Testis (tissue), 2 donors: ENCODE measurements at regions not wholly inside any gene's neighbourhood (a gene's known extent, or its start where the extent isn't known, plus 50 kb on each side); places are given as distances from the start of the nearest gene placed in this dataset.

Experiments used
- DNase-seq: peaks from one replicate; pipeline ENCODE4 v3.0.0-alpha.2; 2019
- H3K27ac ChIP-seq, 2 donors: fragments of 200-600 bp; sonication (generic); one replicate each; pipeline ENCODE4 v1.5.1; 2019
- H3K27me3 ChIP-seq: fragments of 200-600 bp; sonication (generic); one replicate; pipeline ENCODE4 v1.5.1; 2019
- H3K36me3 ChIP-seq: fragments of 200-600 bp; sonication (generic); one replicate; pipeline ENCODE4 v1.5.1; 2017; ENCODE audit warnings: low read depth; ENCODE audit errors: missing control alignments
- H3K4me1 ChIP-seq: fragments of 200-600 bp; sonication (generic); one replicate; pipeline ENCODE4 v1.5.1; 2019
- H3K4me3 ChIP-seq, 2 donors: fragments of 200-600 bp; sonication (generic); one replicate each; pipeline ENCODE4 v1.5.1; 2017 to 2019
- H3K9me3 ChIP-seq: fragments of 200-600 bp; sonication (generic); one replicate; pipeline ENCODE4 v1.5.1; 2017
- POLR2A ChIP-seq: fragments of 450-650 bp; IDR thresholded peaks from one replicate; pipeline ENCODE4 v1.6.1; 2017; ENCODE audit warnings: antibody characterized with exemption, mild to moderate bottlenecking, moderate library complexity
- WGBS, 2 donors: methylation state at CpG; one replicate each; pipeline ENCODE4 v1.1.5; 2018; 5-methylcytosine and 5-hydroxymethylcytosine counted together
- intact Hi-C: fragments of 100-400 bp; cut with DNase I; formaldehyde crosslinking; loops from one replicate; pipeline ENCODE4 v1.15.1; 2023; ENCODE audit warnings: low total_unique reads
- TF ChIP-seq, protein P1 (sequence below), 3 experiments: fragments of 450-650 bp in 2 of 3; fragments of 200-600 bp in 1 of 3; sonication (generic) in 1 of 3; IDR thresholded peaks; one replicate each; pipeline ENCODE4 v1.5.1; 2016 to 2019; ENCODE audit warnings: antibody characterized with exemption in 3 of 3, mild to moderate bottlenecking in 2 of 3, moderate library complexity in 1 of 3

GRCh38 chr11:127217452-127218274 lies 217.1 kb upstream of the KIRREL3 start:
- no peak overlapping the region for H3K4me3 ChIP-seq
- H3K9me3 ChIP-seq: no peaks in the 10 kb centered on the region
- intact Hi-C loops: no loop called here
- DNase-seq: no peak
- H3K4me1 ChIP-seq: no peaks in the 10 kb centered on the region
- TF ChIP-seq, protein P1, sequence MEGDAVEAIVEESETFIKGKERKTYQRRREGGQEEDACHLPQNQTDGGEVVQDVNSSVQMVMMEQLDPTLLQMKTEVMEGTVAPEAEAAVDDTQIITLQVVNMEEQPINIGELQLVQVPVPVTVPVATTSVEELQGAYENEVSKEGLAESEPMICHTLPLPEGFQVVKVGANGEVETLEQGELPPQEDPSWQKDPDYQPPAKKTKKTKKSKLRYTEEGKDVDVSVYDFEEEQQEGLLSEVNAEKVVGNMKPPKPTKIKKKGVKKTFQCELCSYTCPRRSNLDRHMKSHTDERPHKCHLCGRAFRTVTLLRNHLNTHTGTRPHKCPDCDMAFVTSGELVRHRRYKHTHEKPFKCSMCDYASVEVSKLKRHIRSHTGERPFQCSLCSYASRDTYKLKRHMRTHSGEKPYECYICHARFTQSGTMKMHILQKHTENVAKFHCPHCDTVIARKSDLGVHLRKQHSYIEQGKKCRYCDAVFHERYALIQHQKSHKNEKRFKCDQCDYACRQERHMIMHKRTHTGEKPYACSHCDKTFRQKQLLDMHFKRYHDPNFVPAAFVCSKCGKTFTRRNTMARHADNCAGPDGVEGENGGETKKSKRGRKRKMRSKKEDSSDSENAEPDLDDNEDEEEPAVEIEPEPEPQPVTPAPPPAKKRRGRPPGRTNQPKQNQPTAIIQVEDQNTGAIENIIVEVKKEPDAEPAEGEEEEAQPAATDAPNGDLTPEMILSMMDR (IDR thresholded peaks at IDR 0.05): no peak
- TF ChIP-seq POLR2A: no peak
- H3K36me3 ChIP-seq: no peaks in the 10 kb centered on the region
- H3K27ac ChIP-seq: no peak overlapping the region
- WGBS, 2 donors: 83 to 88% methylated on average over 7 of the region's 7 CpGs
- H3K27me3 ChIP-seq: no peaks in the 10 kb centered on the region

DNA sequence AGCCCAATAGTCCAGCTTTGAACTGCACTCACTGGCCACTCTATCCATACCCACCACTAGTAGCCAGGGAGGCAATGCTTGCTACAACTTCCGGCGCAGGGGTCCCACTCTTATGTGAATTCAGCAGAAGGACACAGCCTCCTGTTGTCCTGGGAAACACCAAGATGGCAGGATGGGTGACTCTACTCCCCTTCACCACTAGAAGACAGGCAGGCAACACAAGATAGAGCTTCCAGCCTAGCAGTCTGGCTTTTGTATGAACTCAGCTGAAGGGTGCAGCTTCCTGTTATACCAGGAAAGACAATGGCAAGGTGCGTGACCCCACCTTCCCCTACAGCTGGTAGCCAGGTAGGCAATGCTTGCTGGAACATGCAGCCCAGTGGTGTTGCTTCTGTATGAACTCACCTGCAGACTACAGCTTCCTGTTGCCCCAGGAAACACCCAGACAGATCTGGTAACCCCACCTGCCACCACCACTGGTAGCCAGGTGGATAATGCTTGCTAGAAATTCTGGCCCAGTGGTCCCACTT lies 205.2 kb upstream of the KIRREL3 start:
- Histone ChIP-seq H3K36me3 (no peaks in the 10 kb centered on the region), H3K4me1 (no peaks in the 10 kb centered on the region), H3K4me3 (no peak overlapping the region), H3K27ac (no peak overlapping the region), H3K9me3 (no peaks in the 10 kb centered on the region), H3K27me3 (no peaks in the 10 kb centered on the region)
- 98 to 100% methylated on average over 3 of the region's 3 CpGs for WGBS, 2 donors
- intact Hi-C loops: no loop called here
- TF ChIP-seq POLR2A: no peak
- TF ChIP-seq, protein P1 (IDR thresholded peaks at IDR 0.05): no peak
- no peak for DNase-seq

GRCh38 chr11:127203490-127203889 lies 202.9 kb upstream of the KIRREL3 start:
- no peak for DNase-seq
- TF ChIP-seq, protein P1 (IDR thresholded peaks at IDR 0.05): no peak
- TF ChIP-seq POLR2A: no peak
- 29 to 38% methylated on average over 2 to 3 of the region's 3 CpGs for WGBS, 2 donors
- intact Hi-C loops: no loop called here
- Histone ChIP-seq H3K27ac (no peak overlapping the region), H3K4me1 (no peaks in the 10 kb centered on the region), H3K4me3 (no peak overlapping the region), H3K9me3 (no peaks in the 10 kb centered on the region), H3K27me3 (no peaks in the 10 kb centered on the region), H3K36me3 (no peaks in the 10 kb centered on the region)

DNA sequence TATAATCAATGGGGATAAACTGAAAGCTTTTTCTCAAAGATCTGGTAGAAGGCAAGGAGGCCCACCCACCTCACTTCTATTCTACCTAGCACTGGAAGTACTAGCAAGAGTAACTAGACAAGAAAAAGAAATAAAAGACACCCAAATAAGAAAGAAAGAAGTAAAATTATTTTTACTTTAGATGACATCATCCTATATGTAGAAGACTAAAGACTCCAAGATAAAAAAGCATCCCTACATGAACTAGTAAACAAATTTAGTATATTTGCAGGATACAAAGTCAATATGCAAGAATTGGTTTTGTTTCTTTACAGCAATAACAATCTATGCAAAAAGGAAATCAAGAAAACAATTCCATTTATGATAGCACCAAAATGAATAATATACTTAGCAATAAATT lies 201.5 kb upstream of the KIRREL3 start:
- H3K27me3 ChIP-seq: no peaks in the 10 kb centered on the region
- no peak overlapping the region for H3K4me3 ChIP-seq
- H3K36me3 ChIP-seq: no peaks in the 10 kb centered on the region
- intact Hi-C loops: no loop called here
- no peak for DNase-seq
- H3K27ac ChIP-seq: no peak overlapping the region
- H3K4me1 ChIP-seq: no peaks in the 10 kb centered on the region
- no peaks in the 10 kb centered on the region for H3K9me3 ChIP-seq
- TF ChIP-seq, protein P1 (IDR thresholded peaks at IDR 0.05): no peak
- no peak for TF ChIP-seq POLR2A
